ENCODE measurements at regions not wholly inside any gene's neighbourhood (a gene's known extent, or its start where the extent isn't known, plus 50 kb on each side); places are given as distances from the start of the nearest gene placed in this dataset.

- no peak overlapping the region for H3K27ac ChIP-seq
- TF ChIP-seq ZFX (IDR thresholded peaks at IDR 0.05; ENCODE audit: borderline replicate concordance), result no peak
- TF ChIP-seq CTCF (IDR thresholded peaks at IDR 0.05), result no peak
Measured at GRCh38 chr1:87524021-87524754, 195.5 kb downstream of the LMO4 start.

GRCh38 chr1:87528754-87529517 is 200.3 kb downstream of the LMO4 start:
- H3K27ac ChIP-seq, result no peak overlapping the region
- TF ChIP-seq ZFX (IDR thresholded peaks at IDR 0.05; ENCODE audit: borderline replicate concordance) (no peak), CTCF (IDR thresholded peaks at IDR 0.05) (no peak)

GRCh38 chr1:87530042-87530807 is 201.5 kb downstream of the LMO4 start:
- TF ChIP-seq CTCF (IDR thresholded peaks at IDR 0.05) (no peak), ZFX (IDR thresholded peaks at IDR 0.05; ENCODE audit: borderline replicate concordance) (no peak)
- H3K27ac ChIP-seq, result no peak overlapping the region

GRCh38 chr1:87535551-87535950 is 206.9 kb downstream of the LMO4 start:
- TF ChIP-seq ZFX (IDR thresholded peaks at IDR 0.05; ENCODE audit: borderline replicate concordance) (no peak), CTCF (IDR thresholded peaks at IDR 0.05) (no peak)
- no peak overlapping the region for H3K27ac ChIP-seq

GRCh38 chr1:87539147-87539546 is 210.5 kb downstream of the LMO4 start:
- no peak overlapping the region for H3K27ac ChIP-seq

GRCh38 chr1:87542697-87543096 is 214.0 kb downstream of the LMO4 start:
- H3K27ac ChIP-seq, result no peak overlapping the region
- TF ChIP-seq ZFX (IDR thresholded peaks at IDR 0.05; ENCODE audit: borderline replicate concordance) (no peak), CTCF (IDR thresholded peaks at IDR 0.05) (no peak)

More at GRCh38 chr1:87539147-87539546, 210.5 kb downstream of the LMO4 start:
- TF ChIP-seq CTCF (IDR thresholded peaks at IDR 0.05) (no peak), ZFX (IDR thresholded peaks at IDR 0.05; ENCODE audit: borderline replicate concordance) (no peak)
